ENCODE measurements at regions not wholly inside any gene's neighbourhood (a gene's known extent, or its start where the extent isn't known, plus 50 kb on each side); places are given as distances from the start of the nearest gene placed in this dataset.

DNA sequence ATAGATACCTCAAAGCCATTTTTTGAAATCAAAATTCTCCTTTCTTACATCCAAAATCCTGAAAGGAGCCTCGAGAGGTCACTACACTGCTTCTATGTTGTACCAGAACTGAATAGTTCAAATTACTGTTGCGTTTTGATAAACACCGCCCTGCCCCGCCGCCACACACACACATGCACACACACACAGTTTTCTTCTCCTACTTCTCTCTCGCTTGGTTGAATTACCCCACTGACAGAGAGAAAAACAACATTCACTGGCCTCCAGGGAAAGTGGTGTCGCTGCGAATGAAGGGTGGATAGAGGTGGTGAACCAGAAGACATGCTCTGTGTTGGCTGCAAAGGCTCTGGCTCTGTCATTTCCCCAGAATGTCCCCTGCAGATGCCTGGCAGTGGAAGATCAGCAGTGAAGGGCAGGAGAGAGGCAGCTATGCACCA is 183.4 kb upstream of the RFC3 start:
- ATAC-seq: no peak
- H3K36me3 Mint-ChIP-seq (ENCODE audit: low read depth): no peaks in the 10 kb centered on the region
- H3K4me3 Mint-ChIP-seq: no peak overlapping the region
- H3K9me3 ChIP-seq (ENCODE audit: control insufficient read depth, low read length, poor library complexity, severe bottlenecking): no peaks in the 10 kb centered on the region
- no peaks in the 10 kb centered on the region for H3K4me1 Mint-ChIP-seq
- no peak overlapping the region for H3K27ac Mint-ChIP-seq
- DNase-seq: no peak
- H3K27me3 Mint-ChIP-seq: peaks cover 11% of the 10 kb centered on the region

DNA sequence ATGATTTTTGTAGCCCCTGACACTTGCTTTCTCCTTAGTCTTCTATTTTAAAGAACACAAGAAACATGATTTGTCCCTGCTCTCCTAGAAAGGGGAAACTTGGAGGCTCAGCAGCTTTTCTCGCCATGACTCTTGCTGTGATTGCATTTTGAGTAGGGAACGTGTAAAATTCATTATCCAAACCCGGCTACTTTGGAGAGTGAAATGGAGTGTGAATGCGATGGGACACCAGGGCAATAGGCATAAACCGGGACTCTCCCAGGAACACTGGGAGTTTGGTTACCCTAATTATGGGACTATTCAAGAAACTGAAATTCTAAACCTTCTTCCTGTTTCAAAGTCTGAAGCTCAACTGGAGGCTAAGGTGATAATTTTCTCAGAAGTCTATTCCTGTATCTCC is 181.7 kb upstream of the RFC3 start:
- DNase-seq (no peak), ATAC-seq (no peak)
- Mint-ChIP-seq H3K4me1 (no peaks in the 10 kb centered on the region), H3K36me3 (ENCODE audit: low read depth) (no peaks in the 10 kb centered on the region), H3K27me3 (peaks cover 11% of the 10 kb centered on the region), H3K27ac (no peak overlapping the region), H3K4me3 (no peak overlapping the region)
- H3K9me3 ChIP-seq (ENCODE audit: control insufficient read depth, low read length, poor library complexity, severe bottlenecking): no peaks in the 10 kb centered on the region

DNA sequence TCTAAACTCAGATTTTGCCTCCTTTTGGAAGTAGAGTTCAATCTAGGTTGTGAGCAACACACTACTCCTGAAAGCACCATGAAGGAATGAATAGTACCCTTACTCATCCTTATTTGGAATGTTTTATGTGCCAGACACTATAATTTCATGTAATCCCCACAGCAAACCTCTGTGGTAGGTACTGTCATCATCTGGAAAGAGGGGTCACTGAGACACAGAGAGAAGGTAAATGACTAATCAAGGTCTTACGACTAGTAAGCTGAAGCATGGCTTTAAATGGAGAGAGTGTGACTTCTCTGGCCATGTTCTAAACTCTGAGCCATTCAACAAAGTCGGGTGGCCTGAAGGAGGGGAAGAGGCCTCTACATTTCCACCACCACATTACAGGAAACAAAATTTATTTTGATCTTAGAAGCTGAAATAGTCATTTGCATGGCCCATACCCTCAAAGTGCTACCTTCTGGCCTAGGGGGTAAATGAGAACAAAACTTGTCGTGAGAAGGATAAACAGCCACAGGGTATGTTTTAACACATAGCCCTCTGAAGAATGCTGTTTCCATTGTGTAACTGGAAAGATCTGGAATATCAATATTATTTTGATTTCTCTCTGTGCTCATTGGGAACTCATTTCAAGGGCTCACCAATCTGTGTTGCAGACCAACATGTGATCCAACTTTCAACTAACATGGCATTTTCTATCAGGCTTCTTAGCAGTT is 180.8 kb upstream of the RFC3 start:
- H3K27me3 Mint-ChIP-seq: peaks cover 11% of the 10 kb centered on the region
- no peaks in the 10 kb centered on the region for H3K36me3 Mint-ChIP-seq (ENCODE audit: low read depth)
- no peak overlapping the region for H3K4me3 Mint-ChIP-seq
- H3K27ac Mint-ChIP-seq: no peak overlapping the region
- H3K4me1 Mint-ChIP-seq: no peaks in the 10 kb centered on the region
- ATAC-seq: no peak
- DNase-seq: no peak
- H3K9me3 ChIP-seq (ENCODE audit: control insufficient read depth, low read length, poor library complexity, severe bottlenecking): no peaks in the 10 kb centered on the region

DNA sequence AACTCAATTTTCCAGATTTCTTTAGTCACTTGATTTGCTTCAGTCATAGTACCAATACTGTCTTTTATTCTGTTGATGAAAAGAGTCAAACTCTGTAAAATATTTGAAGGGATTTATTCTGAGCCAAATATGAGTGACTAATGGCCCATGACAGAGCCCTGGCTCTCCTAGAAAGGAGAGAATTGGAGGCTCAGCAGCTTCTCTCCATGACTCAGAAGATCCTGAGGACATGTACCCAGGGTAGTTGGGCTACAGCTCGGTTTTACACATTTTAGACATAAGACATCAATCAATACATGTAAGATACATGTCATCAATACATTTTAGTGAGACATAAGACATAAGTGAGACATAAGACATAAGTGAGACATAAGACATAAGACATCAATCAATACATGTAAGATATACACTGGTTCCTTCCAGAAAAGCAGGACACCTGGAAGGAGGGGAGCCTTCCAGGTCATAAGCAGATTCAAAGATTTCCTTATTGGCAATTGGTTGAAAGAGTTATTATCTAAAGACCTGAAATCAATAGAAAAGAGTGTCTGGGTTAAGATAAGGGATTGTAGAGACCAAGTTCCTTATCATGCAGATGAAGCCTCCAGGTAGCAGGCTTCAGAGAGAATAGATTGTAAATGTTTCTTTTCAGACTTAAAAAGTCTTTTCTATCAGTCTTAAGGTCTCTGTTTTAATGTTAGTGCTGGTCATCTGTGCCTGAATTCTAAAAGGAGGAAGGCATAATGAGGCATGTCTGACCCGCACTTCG is 179.8 kb upstream of the RFC3 start:
- Mint-ChIP-seq H3K4me1 (no peaks in the 10 kb centered on the region), H3K27ac (no peak overlapping the region), H3K4me3 (no peak overlapping the region), H3K36me3 (ENCODE audit: low read depth) (no peaks in the 10 kb centered on the region), H3K27me3 (peaks cover 10% of the 10 kb centered on the region)
- no peak for ATAC-seq
- no peaks in the 10 kb centered on the region for H3K9me3 ChIP-seq (ENCODE audit: control insufficient read depth, low read length, poor library complexity, severe bottlenecking)
- DNase-seq: no peak

DNA sequence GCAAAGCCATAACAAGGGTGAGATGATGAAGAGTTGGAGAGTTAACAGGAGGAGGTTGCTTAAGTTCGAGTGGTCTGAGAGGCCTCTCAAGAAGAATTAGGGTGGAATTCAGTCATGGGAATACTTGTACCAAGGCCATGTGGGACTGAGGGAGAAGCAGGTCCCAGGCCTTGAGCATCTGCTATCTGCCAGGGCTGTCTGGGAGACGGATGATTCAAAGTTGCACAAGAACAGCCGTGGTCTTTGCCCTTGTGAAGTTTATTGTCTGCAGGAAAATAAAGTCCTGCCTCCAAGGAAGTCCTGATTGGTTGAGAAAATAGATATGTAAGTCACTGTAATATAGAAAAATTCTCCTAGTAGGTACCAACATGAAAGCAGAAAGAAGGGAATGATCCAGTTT is 178.8 kb upstream of the RFC3 start:
- H3K9me3 ChIP-seq (ENCODE audit: control insufficient read depth, low read length, poor library complexity, severe bottlenecking): no peaks in the 10 kb centered on the region
- DNase-seq: no peak
- Mint-ChIP-seq H3K27me3 (no peaks in the 10 kb centered on the region), H3K4me1 (no peaks in the 10 kb centered on the region), H3K4me3 (no peak overlapping the region), H3K27ac (no peak overlapping the region), H3K36me3 (ENCODE audit: low read depth) (no peaks in the 10 kb centered on the region)
- no peak for ATAC-seq

DNA sequence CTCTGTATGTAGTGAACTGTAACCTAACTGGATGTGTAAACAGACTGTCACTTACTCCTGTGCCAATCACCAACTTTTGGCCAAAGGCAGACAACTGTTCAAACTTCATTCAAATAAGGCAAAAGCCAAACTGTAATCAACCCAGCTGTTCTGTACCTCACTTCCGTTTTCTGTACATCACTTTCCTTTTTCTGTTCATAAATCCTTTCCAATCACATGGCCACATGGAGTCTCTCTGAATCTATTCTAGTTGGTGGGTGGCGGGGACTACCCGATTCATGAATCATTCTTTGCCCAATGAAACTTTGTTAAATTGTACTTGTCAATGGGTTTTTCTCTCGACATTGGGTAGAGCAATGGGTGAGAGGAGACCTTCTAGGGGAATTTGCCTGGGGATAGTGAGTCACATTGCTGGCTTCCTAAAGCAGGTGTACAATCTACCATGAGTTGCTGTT is 178.3 kb upstream of the RFC3 start:
- peak; percentile 32 for ATAC-seq
- H3K27ac Mint-ChIP-seq: no peak overlapping the region
- no peaks in the 10 kb centered on the region for H3K4me1 Mint-ChIP-seq
- no peaks in the 10 kb centered on the region for H3K36me3 Mint-ChIP-seq (ENCODE audit: low read depth)
- DNase-seq: no peak
- no peak overlapping the region for H3K4me3 Mint-ChIP-seq
- no peaks in the 10 kb centered on the region for H3K27me3 Mint-ChIP-seq
- no peaks in the 10 kb centered on the region for H3K9me3 ChIP-seq (ENCODE audit: control insufficient read depth, low read length, poor library complexity, severe bottlenecking)

DNA sequence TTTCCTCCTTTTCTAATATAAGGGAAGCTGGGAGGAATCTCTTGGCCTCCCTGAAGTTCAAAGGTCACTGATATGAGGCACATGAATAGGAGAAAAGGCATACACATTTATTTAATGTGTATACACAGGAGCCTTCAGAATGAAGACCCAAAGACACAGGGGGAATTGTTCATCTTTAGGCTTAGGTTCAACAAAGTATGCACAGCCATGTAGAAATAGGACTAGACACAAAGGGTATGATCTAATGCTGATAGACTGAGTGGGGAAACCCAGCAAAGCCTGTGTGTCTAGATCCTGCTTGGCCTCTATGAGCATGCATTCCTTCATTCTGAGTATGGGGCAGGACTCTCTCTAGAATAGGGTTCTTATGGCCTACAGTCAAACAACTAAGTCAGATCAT is 177.1 kb upstream of the RFC3 start:
- H3K27ac Mint-ChIP-seq: no peak overlapping the region
- DNase-seq: no peak
- no peaks in the 10 kb centered on the region for H3K27me3 Mint-ChIP-seq

DNA sequence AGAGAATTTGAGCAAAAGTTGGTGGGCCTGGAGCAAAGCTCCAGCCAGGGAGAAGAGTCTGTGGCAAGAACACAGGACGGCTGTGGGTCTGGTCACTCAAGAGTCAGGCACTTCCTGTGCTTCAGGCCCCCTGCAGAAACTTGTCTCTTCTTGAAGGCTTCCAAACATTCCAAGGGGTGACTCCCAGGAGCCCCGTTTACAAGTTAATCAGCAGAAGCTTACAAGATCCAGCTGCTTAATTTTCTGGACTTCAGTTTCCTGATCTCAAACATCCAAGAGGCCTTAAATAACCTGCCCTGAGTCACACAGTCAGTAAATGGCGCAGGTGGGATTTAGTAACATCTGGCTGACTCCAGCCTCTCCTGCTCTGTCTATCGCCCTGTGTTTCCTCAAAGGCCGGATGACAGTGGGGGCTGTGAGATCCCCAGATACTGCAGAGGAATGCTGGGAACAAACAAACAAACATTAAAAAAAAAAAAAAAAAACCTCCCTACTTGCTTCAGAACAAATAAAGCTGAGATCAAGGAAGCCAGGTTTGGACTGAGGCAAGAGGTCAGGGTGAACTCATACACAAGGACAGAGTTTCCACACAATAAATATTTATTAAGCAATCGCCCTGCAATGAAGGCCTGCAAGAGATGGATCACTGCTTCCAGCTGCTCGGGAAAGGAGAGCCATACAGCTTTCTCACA is 175.4 kb upstream of the RFC3 start:
- DNase-seq (no peak), ATAC-seq (no peak)
- no peaks in the 10 kb centered on the region for H3K36me3 Mint-ChIP-seq (ENCODE audit: low read depth)
- H3K9me3 ChIP-seq (ENCODE audit: control insufficient read depth, low read length, poor library complexity, severe bottlenecking): no peaks in the 10 kb centered on the region
- H3K4me3 Mint-ChIP-seq: no peak overlapping the region
- H3K4me1 Mint-ChIP-seq: no peaks in the 10 kb centered on the region
- no peak overlapping the region for H3K27ac Mint-ChIP-seq
- H3K27me3 Mint-ChIP-seq: no peaks in the 10 kb centered on the region

More for the DNA sequence above, 177.1 kb upstream of the RFC3 start:
- ATAC-seq: no peak
- Mint-ChIP-seq H3K4me3 (no peak overlapping the region), H3K36me3 (ENCODE audit: low read depth) (no peaks in the 10 kb centered on the region), H3K4me1 (no peaks in the 10 kb centered on the region)
- no peaks in the 10 kb centered on the region for H3K9me3 ChIP-seq (ENCODE audit: control insufficient read depth, low read length, poor library complexity, severe bottlenecking)

DNA sequence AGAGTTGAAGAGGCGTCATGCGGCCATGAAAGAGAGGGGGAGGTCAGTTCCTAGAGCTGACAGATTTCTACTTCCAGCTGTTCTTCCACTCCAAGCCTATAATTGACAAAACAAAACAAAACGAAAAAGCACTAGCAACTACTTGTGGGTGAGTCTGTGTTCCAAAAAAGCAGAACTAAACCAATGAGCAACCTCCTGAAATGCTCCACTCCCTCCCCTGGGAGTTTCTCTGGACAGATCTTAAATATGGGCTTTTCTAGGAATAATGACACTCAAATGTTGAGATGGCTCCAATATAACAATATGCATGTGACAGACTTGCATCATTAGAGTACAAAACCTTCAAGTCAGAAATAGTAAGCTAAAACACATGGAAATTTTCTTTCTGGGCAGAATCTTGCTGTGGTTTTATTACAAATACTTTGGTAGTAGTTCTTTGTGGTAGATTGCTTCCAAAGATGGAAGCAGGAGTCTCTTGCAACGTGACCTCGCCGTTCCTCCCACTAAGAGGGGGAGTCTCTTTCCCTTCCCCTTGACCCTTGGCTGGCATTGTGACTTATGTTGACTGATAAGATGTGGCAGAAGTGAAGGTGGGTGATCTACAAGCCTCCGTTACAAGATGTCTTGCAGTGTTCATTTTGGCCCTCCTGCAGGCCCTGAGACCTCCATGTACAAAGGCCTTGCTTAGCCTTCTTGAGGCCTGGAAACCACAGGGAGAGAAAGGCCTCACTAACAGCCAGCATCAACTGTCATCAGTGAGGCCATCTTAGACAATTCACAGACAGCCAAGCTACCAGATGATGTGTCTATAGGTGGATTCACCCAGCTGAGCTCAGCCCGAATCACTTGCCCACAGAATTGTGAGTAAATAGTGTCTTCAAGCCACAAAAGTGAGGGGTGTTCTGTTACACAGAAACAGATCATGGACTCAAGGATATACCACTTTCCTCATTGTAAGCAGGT is 173.1 kb upstream of the RFC3 start:
- Mint-ChIP-seq H3K4me3 (no peak overlapping the region), H3K27me3 (no peaks in the 10 kb centered on the region), H3K36me3 (ENCODE audit: low read depth) (no peaks in the 10 kb centered on the region), H3K27ac (no peak overlapping the region), H3K4me1 (no peaks in the 10 kb centered on the region)
- no peak for ATAC-seq
- no peaks in the 10 kb centered on the region for H3K9me3 ChIP-seq (ENCODE audit: control insufficient read depth, low read length, poor library complexity, severe bottlenecking)
- no peak for DNase-seq

DNA sequence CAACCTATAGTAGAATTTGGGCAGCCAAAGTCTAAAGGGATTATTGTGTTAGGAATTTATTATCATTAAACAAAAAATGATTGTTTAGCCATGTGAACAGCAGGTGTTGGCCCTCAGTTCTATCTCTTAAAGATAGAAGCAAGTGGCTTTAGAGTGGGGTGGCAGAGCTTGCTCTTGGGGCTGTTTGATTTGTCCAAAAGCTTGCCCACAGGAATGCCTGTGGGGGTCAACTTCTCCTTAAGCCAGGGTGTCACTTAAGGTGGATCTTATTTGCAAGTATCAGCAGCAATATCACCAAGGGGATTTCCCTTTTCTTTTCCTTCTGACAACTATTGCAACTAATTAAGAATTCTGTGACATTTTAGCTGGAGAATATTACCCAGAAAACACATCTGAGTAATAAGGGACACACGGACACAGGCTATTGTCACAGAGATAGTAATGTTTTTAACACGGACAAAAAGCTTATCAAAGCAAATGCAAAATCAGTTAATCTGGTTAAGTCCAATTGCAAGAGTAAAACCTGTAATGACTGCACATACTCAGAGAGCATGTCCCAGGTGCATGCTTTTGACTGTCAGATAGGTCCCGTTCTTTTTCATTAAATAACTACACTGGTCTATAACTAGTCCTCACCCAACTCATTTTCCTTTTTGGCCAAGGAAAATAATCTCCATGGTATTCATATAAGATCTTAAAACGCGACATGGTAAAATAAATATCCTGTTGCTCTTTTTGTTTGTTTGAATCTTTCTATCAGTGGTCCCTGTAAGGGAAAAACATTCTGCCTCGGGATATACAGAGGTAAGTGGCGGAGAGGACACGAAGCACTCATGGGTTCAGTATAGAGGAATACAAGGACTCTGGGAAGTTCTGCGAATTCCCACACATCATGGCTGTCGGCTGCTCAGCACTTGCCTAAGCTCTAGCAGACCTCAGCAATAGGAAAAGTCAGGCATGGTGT is 172.1 kb upstream of the RFC3 start:
- no peak overlapping the region for H3K4me3 Mint-ChIP-seq
- no peaks in the 10 kb centered on the region for H3K27me3 Mint-ChIP-seq
- no peaks in the 10 kb centered on the region for H3K36me3 Mint-ChIP-seq (ENCODE audit: low read depth)
- DNase-seq: no peak
- no peak for ATAC-seq
- H3K4me1 Mint-ChIP-seq: no peaks in the 10 kb centered on the region
- H3K27ac Mint-ChIP-seq: no peak overlapping the region
- no peaks in the 10 kb centered on the region for H3K9me3 ChIP-seq (ENCODE audit: control insufficient read depth, low read length, poor library complexity, severe bottlenecking)

DNA sequence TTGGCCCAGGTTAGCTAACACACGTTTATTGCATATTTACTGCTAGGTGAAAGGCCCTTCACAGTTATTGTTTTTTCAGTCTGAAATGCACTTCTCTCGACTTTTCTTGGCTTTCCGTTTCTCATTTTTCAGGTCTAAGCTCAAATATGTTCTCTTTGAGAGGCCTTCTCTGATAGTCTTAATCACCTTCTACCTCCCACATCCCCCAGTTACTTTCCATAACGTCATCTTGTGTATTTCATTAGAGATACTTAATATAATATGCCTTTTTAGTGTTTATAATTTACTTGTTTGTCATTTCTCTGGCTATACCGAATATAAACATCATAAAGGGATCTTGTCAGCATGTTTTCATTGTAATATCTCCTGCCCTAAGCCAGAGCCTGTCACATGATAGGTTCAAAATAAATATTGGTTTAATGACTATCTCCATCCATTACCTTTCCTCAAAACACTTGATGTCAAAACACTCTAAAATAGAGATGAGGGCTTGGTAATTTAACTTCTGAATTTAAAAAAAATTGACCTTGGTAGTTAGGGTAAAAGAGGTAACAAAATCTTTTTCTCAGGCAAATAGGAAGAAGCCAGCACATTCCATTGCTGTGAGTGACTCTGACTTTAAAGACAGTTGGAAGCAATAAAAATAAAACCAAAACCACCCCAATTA is 168.6 kb upstream of the RFC3 start:
- H3K9me3 ChIP-seq (ENCODE audit: control insufficient read depth, low read length, poor library complexity, severe bottlenecking): no peaks in the 10 kb centered on the region
- H3K4me1 Mint-ChIP-seq: no peaks in the 10 kb centered on the region
- H3K36me3 Mint-ChIP-seq (ENCODE audit: low read depth): no peaks in the 10 kb centered on the region
- ATAC-seq (no peak), DNase-seq (no peak)
- H3K4me3 Mint-ChIP-seq: no peak overlapping the region
- no peaks in the 10 kb centered on the region for H3K27me3 Mint-ChIP-seq
- H3K27ac Mint-ChIP-seq: no peak overlapping the region

All from T-helper 17 cell (primary cell).